ENCODE measurements at regions not wholly inside any gene's neighbourhood (a gene's known extent, or its start where the extent isn't known, plus 50 kb on each side); places are given as distances from the start of the nearest gene placed in this dataset.

GRCh38 chr2:104289651-104290565 lies 564.0 kb upstream of the POU3F3 start:
- Histone ChIP-seq H2AFZ (ENCODE audit: low read depth, low read length) (no peak overlapping the region), H3K9me2 (ENCODE audit: insufficient read depth, low read length) (no peaks in the 10 kb centered on the region), H3K9me3 (ENCODE audit: low read length) (no peaks in the 10 kb centered on the region), H3K79me2 (replicated peaks; ENCODE audit: insufficient read depth, low read length) (no peaks in the 10 kb centered on the region), H4K20me1 (ENCODE audit: insufficient read depth) (no peaks in the 10 kb centered on the region), H3K36me3 (ENCODE audit: insufficient read depth, low read length) (no peaks in the 10 kb centered on the region), H3K27me3 (ENCODE audit: insufficient read depth, low read depth, low read length) (no peaks in the 10 kb centered on the region), H3K4me3 (ENCODE audit: low read length) (no peak overlapping the region), H3F3A (ENCODE audit: insufficient read depth, low read length, poor library complexity, severe bottlenecking) (no peaks in the 10 kb centered on the region), H3K9ac (ENCODE audit: low read length) (no peak overlapping the region), H3K4me2 (ENCODE audit: low read length) (no peak overlapping the region), H3K27ac (ENCODE audit: low read length) (no peak overlapping the region)
- TF ChIP-seq EZH2 (IDR thresholded peaks at IDR 0.05; ENCODE audit: borderline replicate concordance, insufficient read depth, low read length, poor library complexity, severe bottlenecking) (no peak), RAD21 (conservative IDR thresholded peaks at IDR 0.05) (no peak), SMC3 (conservative IDR thresholded peaks at IDR 0.05; ENCODE audit: poor library complexity) (no peak), REST (IDR thresholded peaks at IDR 0.05; ENCODE audit: borderline replicate concordance) (no peak), EP300 (conservative IDR thresholded peaks at IDR 0.05; ENCODE audit: poor library complexity, severe bottlenecking) (no peak), MXI1 (conservative IDR thresholded peaks at IDR 0.05; ENCODE audit: poor library complexity, severe bottlenecking) (no peak), CTCF (IDR thresholded peaks at IDR 0.05; ENCODE audit: poor library complexity, severe bottlenecking) (no peak), POLR2AphosphoS5 (IDR thresholded peaks at IDR 0.05) (no peak), TAF1 (IDR thresholded peaks at IDR 0.05; ENCODE audit: low read depth) (no peak)

GRCh38 chr2:104290566-104290891 lies 563.4 kb upstream of the POU3F3 start:
- TF ChIP-seq EZH2 (IDR thresholded peaks at IDR 0.05; ENCODE audit: borderline replicate concordance, insufficient read depth, low read length, poor library complexity, severe bottlenecking) (no peak), MXI1 (conservative IDR thresholded peaks at IDR 0.05; ENCODE audit: poor library complexity, severe bottlenecking) (no peak), TAF1 (IDR thresholded peaks at IDR 0.05; ENCODE audit: low read depth) (no peak), REST (IDR thresholded peaks at IDR 0.05; ENCODE audit: borderline replicate concordance) (no peak), EP300 (conservative IDR thresholded peaks at IDR 0.05; ENCODE audit: poor library complexity, severe bottlenecking) (no peak), CTCF (IDR thresholded peaks at IDR 0.05; ENCODE audit: poor library complexity, severe bottlenecking) (no peak), POLR2AphosphoS5 (IDR thresholded peaks at IDR 0.05) (no peak), RAD21 (conservative IDR thresholded peaks at IDR 0.05) (no peak), SMC3 (conservative IDR thresholded peaks at IDR 0.05; ENCODE audit: poor library complexity) (no peak)
- no peaks in the 10 kb centered on the region for H3F3A ChIP-seq (ENCODE audit: insufficient read depth, low read length, poor library complexity, severe bottlenecking)
- H3K9ac ChIP-seq (ENCODE audit: low read length), result no peak overlapping the region

More at GRCh38 chr2:104290566-104290891, 563.4 kb upstream of the POU3F3 start:
- Histone ChIP-seq H2AFZ (ENCODE audit: low read depth, low read length) (no peak overlapping the region), H3K27me3 (ENCODE audit: insufficient read depth, low read depth, low read length) (no peaks in the 10 kb centered on the region), H3K9me2 (ENCODE audit: insufficient read depth, low read length) (no peaks in the 10 kb centered on the region), H3K4me3 (ENCODE audit: low read length) (no peak overlapping the region), H3K27ac (ENCODE audit: low read length) (no peak overlapping the region), H4K20me1 (ENCODE audit: insufficient read depth) (no peaks in the 10 kb centered on the region), H3K9me3 (ENCODE audit: low read length) (no peaks in the 10 kb centered on the region), H3K4me2 (ENCODE audit: low read length) (no peak overlapping the region), H3K36me3 (ENCODE audit: insufficient read depth, low read length) (no peaks in the 10 kb centered on the region), H3K79me2 (replicated peaks; ENCODE audit: insufficient read depth, low read length) (no peaks in the 10 kb centered on the region)
